NCI-H524 treated with DMSO at 0.1 percent for 48 hours (cell line): ENCODE measurements at regions not wholly inside any gene's neighbourhood (a gene's known extent, or its start where the extent isn't known, plus 50 kb on each side); places are given as distances from the start of the nearest gene placed in this dataset.
"Not testable (repeated sequence)": the region's sequence is repeated elsewhere in the genome, so short reads cannot be mapped to it uniquely, and the experiment has no call there.

ENCODE experiments used
- DNase-seq: peaks from one replicate; lab custom pipeline; 2025; lab: John Stamatoyannopoulos, UW

GRCh38 chr12:58310809-58311622 lies 369.6 kb downstream of the ATP23 start:
- DNase-seq, result no peak

- DNase-seq, result no peak
These were observed 371.9 kb downstream of the ATP23 start for GRCh38 chr12:58313091-58313855.

GRCh38 chr12:58314610-58315009 lies 373.2 kb downstream of the ATP23 start:
- DNase-seq, result no peak

GRCh38 chr12:58316926-58317325 lies 375.6 kb downstream of the ATP23 start:
- no peak for DNase-seq

GRCh38 chr12:58321414-58321813 lies 380.0 kb downstream of the ATP23 start:
- DNase-seq, result no peak

GRCh38 chr12:58323676-58324075 lies 382.3 kb downstream of the ATP23 start:
- DNase-seq, result no peak

- DNase-seq, result no peak
These were observed 384.2 kb downstream of the ATP23 start for GRCh38 chr12:58325561-58325960.

- no peak for DNase-seq
These were observed 385.2 kb downstream of the ATP23 start for GRCh38 chr12:58326534-58326933.

GRCh38 chr12:58336581-58337242 lies 395.3 kb downstream of the ATP23 start:
- DNase-seq, result not testable (repeated sequence)

- DNase-seq, result not testable (repeated sequence)
These were observed 396.2 kb downstream of the ATP23 start for GRCh38 chr12:58337539-58337938.

- DNase-seq, result peak; percentile 76
These were observed 400.4 kb downstream of the ATP23 start for GRCh38 chr12:58341791-58342190.

- DNase-seq, result no peak
These were observed 401.4 kb downstream of the ATP23 start for GRCh38 chr12:58342736-58343135.

GRCh38 chr12:58346032-58346632 lies 404.8 kb downstream of the ATP23 start:
- peak; percentile 3 for DNase-seq

GRCh38 chr12:58347188-58347587 lies 405.8 kb downstream of the ATP23 start:
- no peak for DNase-seq

GRCh38 chr12:58347691-58348090 lies 406.3 kb downstream of the ATP23 start:
- DNase-seq, result no peak

- DNase-seq, result no peak
These were observed 407.8 kb downstream of the ATP23 start for GRCh38 chr12:58349161-58349560.

GRCh38 chr12:58356794-58357193 lies 415.4 kb downstream of the ATP23 start:
- no peak for DNase-seq

GRCh38 chr12:58357511-58357910 lies 416.1 kb downstream of the ATP23 start:
- DNase-seq, result no peak

- DNase-seq, result no peak
These were observed 417.0 kb downstream of the ATP23 start for GRCh38 chr12:58358369-58358768.

GRCh38 chr12:58359084-58359483 lies 417.7 kb downstream of the ATP23 start:
- no peak for DNase-seq

GRCh38 chr12:58361056-58361455 lies 419.7 kb downstream of the ATP23 start:
- DNase-seq, result no peak

GRCh38 chr12:58363971-58364370 lies 422.6 kb downstream of the ATP23 start:
- no peak for DNase-seq
